H9 (cell line): ENCODE measurements at regions not wholly inside any gene's neighbourhood (a gene's known extent, or its start where the extent isn't known, plus 50 kb on each side); places are given as distances from the start of the nearest gene placed in this dataset.
"Not testable (repeated sequence)": the region's sequence is repeated elsewhere in the genome, so short reads cannot be mapped to it uniquely, and the experiment has no call there.

Experiments used
- DNase-seq: peaks from one replicate; pipeline ENCODE4 v3.0.0-alpha.2; 2017
- H2AFZ ChIP-seq: one replicate; pipeline ENCODE4 v1.6.1; 2013; ENCODE audit warnings: mild to moderate bottlenecking, low read length, control low read depth, moderate library complexity
- H2AK5ac ChIP-seq: 2 replicates; pipeline ENCODE4 v1.6.1; 2013; ENCODE audit warnings: low read length, control low read depth, mixed read lengths; ENCODE audit not compliant: insufficient read length
- H2BK120ac ChIP-seq: one replicate; pipeline ENCODE4 v1.6.1; 2013; ENCODE audit warnings: low read depth, mild to moderate bottlenecking, low read length, control low read depth, inconsistent platforms; ENCODE audit not compliant: poor library complexity, severe bottlenecking
- H2BK12ac ChIP-seq: 2 replicates; pipeline ENCODE4 v1.6.1; 2013; ENCODE audit warnings: low read length, control low read depth, mixed read lengths, low read depth; ENCODE audit not compliant: insufficient read length
- H2BK15ac ChIP-seq: 2 replicates; pipeline ENCODE4 v1.6.1; 2013; ENCODE audit warnings: low read depth, low read length, control low read depth
- H2BK20ac ChIP-seq: one replicate; pipeline ENCODE4 v1.6.1; 2013; ENCODE audit warnings: low read depth, mild to moderate bottlenecking, low read length, control low read depth, inconsistent platforms; ENCODE audit not compliant: poor library complexity, severe bottlenecking
- H2BK5ac ChIP-seq: 2 replicates; pipeline ENCODE4 v1.6.1; 2013; ENCODE audit warnings: low read length, control low read depth, mixed read lengths; ENCODE audit not compliant: insufficient read length
- H3K14ac ChIP-seq: 2 replicates; pipeline ENCODE4 v1.6.1; 2013; ENCODE audit warnings: low read length, control low read depth; ENCODE audit not compliant: insufficient read depth
- H3K18ac ChIP-seq: 2 replicates; pipeline ENCODE4 v1.6.1; 2013; ENCODE audit warnings: low read depth, mild to moderate bottlenecking, mixed read lengths, low read length, control low read depth; ENCODE audit not compliant: insufficient read length
- H3K23ac ChIP-seq: 2 replicates; pipeline ENCODE4 v1.6.1; 2013; ENCODE audit warnings: low read length, control low read depth, mixed read lengths, low read depth; ENCODE audit not compliant: insufficient read length
- H3K23me2 ChIP-seq: 2 replicates; pipeline ENCODE4 v1.6.1; 2013; ENCODE audit warnings: low read depth, mild to moderate bottlenecking, mixed read lengths, low read length, control low read depth; ENCODE audit not compliant: insufficient read length, poor library complexity, severe bottlenecking
- H3K27ac ChIP-seq: 2 replicates; pipeline ENCODE4 v1.5.1; 2013; ENCODE audit warnings: low read length, control low read depth, mixed read lengths, low read depth; ENCODE audit not compliant: insufficient read length
- H3K27me3 ChIP-seq: 2 replicates; pipeline ENCODE4 v1.6.1; 2013; ENCODE audit warnings: low read length, control low read depth, inconsistent platforms; ENCODE audit not compliant: insufficient read depth
- H3K4ac ChIP-seq: 2 replicates; pipeline ENCODE4 v1.6.1; 2013; ENCODE audit warnings: low read depth, mild to moderate bottlenecking, control low read depth, inconsistent platforms, low read length, moderate library complexity
- H3K4me1 ChIP-seq: 2 replicates; pipeline ENCODE4 v1.6.1; 2013; ENCODE audit warnings: low read length, control low read depth, inconsistent platforms; ENCODE audit not compliant: insufficient read depth
- H3K4me2 ChIP-seq: 2 replicates; pipeline ENCODE4 v1.6.1; 2013; ENCODE audit warnings: low read length, control low read depth, mixed read lengths; ENCODE audit not compliant: insufficient read length, insufficient read depth
- H3K56ac ChIP-seq: 2 replicates; pipeline ENCODE4 v1.6.1; 2013; ENCODE audit warnings: low read depth, mild to moderate bottlenecking, mixed read lengths, low read length, control low read depth; ENCODE audit not compliant: insufficient read length
- H3K79me1 ChIP-seq: 2 replicates; pipeline ENCODE4 v1.6.1; 2013; ENCODE audit warnings: low read depth, mild to moderate bottlenecking, moderate library complexity, low read length, control low read depth, inconsistent platforms; ENCODE audit not compliant: insufficient read depth, poor library complexity, severe bottlenecking
- H3K79me2 ChIP-seq: 2 replicates; pipeline ENCODE4 v1.6.1; 2013; ENCODE audit warnings: low read length, control low read depth, inconsistent platforms; ENCODE audit not compliant: insufficient read depth
- H3K9ac ChIP-seq: 2 replicates; pipeline ENCODE4 v1.6.1; 2013; ENCODE audit warnings: low read length, control low read depth, mixed read lengths; ENCODE audit not compliant: insufficient read length; ENCODE audit errors: extremely low read depth
- H3K9me3 ChIP-seq: one replicate; pipeline ENCODE4 v1.6.1; 2013; ENCODE audit warnings: low read depth, low read length, inconsistent platforms; ENCODE audit not compliant: control insufficient read depth
- H3T11ph ChIP-seq: one replicate; pipeline ENCODE4 v1.6.1; 2013; ENCODE audit warnings: mild to moderate bottlenecking, low read length, control low read depth, inconsistent platforms
- H4K20me1 ChIP-seq: one replicate; pipeline ENCODE4 v1.6.1; 2013; ENCODE audit not compliant: control insufficient read depth, insufficient read length, insufficient read depth
- H4K5ac ChIP-seq: 2 replicates; pipeline ENCODE4 v1.6.1; 2013; ENCODE audit warnings: low read depth, mild to moderate bottlenecking, mixed read lengths, low read length, control low read depth; ENCODE audit not compliant: insufficient read length
- H4K8ac ChIP-seq: replicated peaks from 2 replicates; pipeline ENCODE4 v1.6.1; 2013; ENCODE audit warnings: low read length, control low read depth, mixed read lengths, low read depth; ENCODE audit not compliant: insufficient read length
- H4K91ac ChIP-seq: 2 replicates; pipeline ENCODE4 v1.6.1; 2013; ENCODE audit warnings: low read depth, mild to moderate bottlenecking, moderate library complexity, mixed read lengths, low read length, control low read depth; ENCODE audit not compliant: insufficient read length
- H3K27ac Mint-ChIP-seq, 3 experiments: 2 replicates in 2 of 3; 3 replicates in 1 of 3; pipeline ENCODE4 v1.8.0; 2020 to 2021; ENCODE audit warnings: mixed read lengths in 3 of 3, mild to moderate bottlenecking in 1 of 3, moderate library complexity in 1 of 3
- H3K27me3 Mint-ChIP-seq: 2 replicates; pipeline ENCODE4 v1.8.0; 2021; ENCODE audit warnings: low read depth, mild to moderate bottlenecking, moderate library complexity, mixed read lengths
- H3K36me3 Mint-ChIP-seq, 3 experiments: 2 replicates in 2 of 3; 3 replicates in 1 of 3; pipeline ENCODE4 v1.8.0; 2020 to 2021; ENCODE audit warnings: low read depth in 3 of 3, mixed read lengths in 3 of 3; ENCODE audit not compliant: insufficient read depth in 1 of 3
- H3K4me1 Mint-ChIP-seq, 2 experiments: 2 replicates each; pipeline ENCODE4 v1.8.0; 2020; ENCODE audit warnings: mixed read lengths in 2 of 2
- H3K4me3 Mint-ChIP-seq, 2 experiments: 2 replicates in 1 of 2; 3 replicates in 1 of 2; pipeline ENCODE4 v1.8.0; 2020 to 2021; ENCODE audit warnings: mild to moderate bottlenecking in 2 of 2, mixed read lengths in 2 of 2, moderate library complexity in 1 of 2
- H3K9me3 Mint-ChIP-seq, 2 experiments: 2 replicates in 1 of 2; 3 replicates in 1 of 2; pipeline ENCODE4 v1.8.0; 2020; ENCODE audit warnings: mild to moderate bottlenecking in 2 of 2, mixed read lengths in 2 of 2, moderate library complexity in 1 of 2
- CTCF ChIP-seq: fragments of 200-600 bp; sonication (generic); conservative IDR thresholded peaks from 3 replicates; pipeline ENCODE4 v1.8.0; 2021; ENCODE audit warnings: antibody characterized with exemption, mild to moderate bottlenecking
- WGBS: extraction: QIAGEN DNeasy Blood & Tissue Kit; methylation state at CpG from one replicate; pipeline ENCODE4 v1.1.7; 2013; ENCODE audit warnings: missing lambda C conversion rate, low lambda C conversion rate, mixed read lengths; ENCODE audit not compliant: insufficient read length; ENCODE audit errors: extremely low coverage; 5-methylcytosine and 5-hydroxymethylcytosine counted together

- not testable (repeated sequence) for H3K4me1 ChIP-seq, H3K4ac ChIP-seq, H3K4me3 Mint-ChIP-seq, H4K91ac ChIP-seq, DNase-seq, H4K8ac ChIP-seq, H2BK12ac ChIP-seq, H3K27ac ChIP-seq, H3K36me3 Mint-ChIP-seq, H3K14ac ChIP-seq, H3K9me3 Mint-ChIP-seq, H3K27ac Mint-ChIP-seq, H2AFZ ChIP-seq, H3K27me3 Mint-ChIP-seq, H2BK5ac ChIP-seq, H2BK15ac ChIP-seq, H3K27me3 ChIP-seq, H2AK5ac ChIP-seq, H2BK20ac ChIP-seq, H3K56ac ChIP-seq, H2BK120ac ChIP-seq, H3K23ac ChIP-seq, H3K23me2 ChIP-seq, H3K9ac ChIP-seq, H3K9me3 ChIP-seq, H3K4me2 ChIP-seq, H4K5ac ChIP-seq, H3T11ph ChIP-seq, H3K18ac ChIP-seq, H3K79me2 ChIP-seq, H3K79me1 ChIP-seq, H4K20me1 ChIP-seq
- H3K4me1 Mint-ChIP-seq: peaks cover 31 to 34% of the 10 kb centered on the region in 2 experiments
- WGBS: no CpG with 5 or more reads among the region's 4 CpGs
- TF ChIP-seq CTCF: peak; percentile 50; the same call in 2 of the 3 replicates
Measured at GRCh38 chr11:67938964-67939363, 64.9 kb downstream of the UNC93B1 start.

GRCh38 chr11:67938371-67938770, 65.5 kb downstream of the UNC93B1 start:
- not testable (repeated sequence) for H2BK15ac ChIP-seq, H2BK120ac ChIP-seq, H3K18ac ChIP-seq, H2BK20ac ChIP-seq, H3K56ac ChIP-seq, H3K4me2 ChIP-seq, H4K5ac ChIP-seq, H3K9ac ChIP-seq, H2BK12ac ChIP-seq, H4K20me1 ChIP-seq, H3K27ac ChIP-seq, H4K91ac ChIP-seq, H2AFZ ChIP-seq, H2BK5ac ChIP-seq, H3K9me3 ChIP-seq, DNase-seq, H3K9me3 Mint-ChIP-seq, H3K23ac ChIP-seq, H3K23me2 ChIP-seq, H3K79me1 ChIP-seq, H3K4me3 Mint-ChIP-seq, H3K79me2 ChIP-seq, H3K4ac ChIP-seq, H3K4me1 ChIP-seq, H3K27me3 Mint-ChIP-seq, H3T11ph ChIP-seq, H2AK5ac ChIP-seq, H3K14ac ChIP-seq, H4K8ac ChIP-seq, H3K27me3 ChIP-seq, H3K36me3 Mint-ChIP-seq
- no CpG with 5 or more reads among the region's 3 CpGs for WGBS
- H3K4me1 Mint-ChIP-seq: peaks cover 25 to 29% of the 10 kb centered on the region in 2 experiments
- H3K27ac Mint-ChIP-seq: peak overlapping the region in 1 of 3 experiments; percentile 55; a peak in 1 of 7 replicates
